Activated gamma-delta T cell treated with Interleukin-2 at 50 U/mL for 16 hours (primary cell): ENCODE measurements at regions not wholly inside any gene's neighbourhood (a gene's known extent, or its start where the extent isn't known, plus 50 kb on each side); places are given as distances from the start of the nearest gene placed in this dataset.
A peak's percentile ranks its signal among the peaks of the same experiment; 100 is the strongest.
"Not testable (repeated sequence)": the region's sequence is repeated elsewhere in the genome, so short reads cannot be mapped to it uniquely, and the experiment has no call there.

ENCODE experiments used
- DNase-seq: peaks from one replicate; pipeline ENCODE4 v3.0.0-alpha.2; 2020

DNA sequence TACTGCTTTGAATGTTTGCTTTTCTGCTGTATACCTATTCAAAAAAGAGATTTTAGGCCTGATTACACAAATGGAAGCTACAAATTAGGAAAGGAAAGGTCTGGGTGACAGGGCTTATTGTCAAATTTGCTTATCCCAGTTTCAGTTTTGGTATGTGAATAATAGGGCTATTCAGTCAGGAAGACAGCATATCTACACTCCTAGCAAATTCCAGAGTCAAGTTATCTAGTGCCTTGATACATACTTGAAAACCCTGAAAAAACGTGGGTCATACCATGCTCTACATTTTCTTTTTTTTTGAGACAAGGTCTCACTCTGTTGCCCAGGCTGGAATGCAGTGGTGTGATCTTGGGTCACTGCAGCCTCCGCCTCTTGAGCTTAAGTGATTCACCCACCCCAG is 59.2 kb upstream of the CCDC180 start:
- not testable (repeated sequence) for DNase-seq

DNA sequence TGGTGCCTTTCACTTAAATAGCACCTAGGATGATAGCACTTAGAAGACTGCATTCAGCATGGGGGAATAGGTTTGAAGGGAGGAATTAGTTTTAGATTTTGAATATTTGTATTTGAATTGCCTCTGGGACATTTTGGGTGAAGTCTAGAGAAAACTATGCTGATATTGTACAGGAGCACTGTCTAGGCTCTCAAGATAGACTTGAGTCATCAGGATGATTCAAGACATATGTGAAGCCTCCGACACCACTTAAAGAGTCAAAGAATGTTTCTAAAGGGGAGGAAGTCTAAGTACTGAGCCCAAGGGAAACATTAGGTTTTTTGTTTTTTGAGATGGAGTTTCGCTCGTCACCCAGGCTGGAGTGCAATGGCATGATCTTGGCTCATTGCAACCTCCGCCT is 63.9 kb upstream of the CCDC180 start:
- no peak for DNase-seq

DNA sequence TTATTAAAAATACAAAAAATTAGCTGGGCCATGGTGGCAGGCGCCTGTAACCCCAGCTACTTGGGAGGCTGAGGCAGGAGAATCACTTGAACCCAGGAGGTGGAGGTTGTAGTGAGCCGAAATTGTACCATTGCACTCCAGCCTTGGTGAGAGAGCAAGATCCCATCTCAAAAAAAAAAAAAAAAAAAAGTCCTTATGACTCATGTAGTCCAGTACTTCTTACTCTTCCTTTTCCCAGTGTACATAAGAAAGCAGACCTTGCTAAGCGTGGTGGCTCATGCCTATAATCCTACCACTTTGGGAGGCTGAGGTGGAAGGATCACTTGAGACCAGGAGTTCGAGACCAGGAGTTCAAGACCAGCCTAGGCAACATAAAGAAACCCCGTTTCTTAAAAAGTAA is 66.0 kb upstream of the CCDC180 start:
- not testable (repeated sequence) for DNase-seq

DNA sequence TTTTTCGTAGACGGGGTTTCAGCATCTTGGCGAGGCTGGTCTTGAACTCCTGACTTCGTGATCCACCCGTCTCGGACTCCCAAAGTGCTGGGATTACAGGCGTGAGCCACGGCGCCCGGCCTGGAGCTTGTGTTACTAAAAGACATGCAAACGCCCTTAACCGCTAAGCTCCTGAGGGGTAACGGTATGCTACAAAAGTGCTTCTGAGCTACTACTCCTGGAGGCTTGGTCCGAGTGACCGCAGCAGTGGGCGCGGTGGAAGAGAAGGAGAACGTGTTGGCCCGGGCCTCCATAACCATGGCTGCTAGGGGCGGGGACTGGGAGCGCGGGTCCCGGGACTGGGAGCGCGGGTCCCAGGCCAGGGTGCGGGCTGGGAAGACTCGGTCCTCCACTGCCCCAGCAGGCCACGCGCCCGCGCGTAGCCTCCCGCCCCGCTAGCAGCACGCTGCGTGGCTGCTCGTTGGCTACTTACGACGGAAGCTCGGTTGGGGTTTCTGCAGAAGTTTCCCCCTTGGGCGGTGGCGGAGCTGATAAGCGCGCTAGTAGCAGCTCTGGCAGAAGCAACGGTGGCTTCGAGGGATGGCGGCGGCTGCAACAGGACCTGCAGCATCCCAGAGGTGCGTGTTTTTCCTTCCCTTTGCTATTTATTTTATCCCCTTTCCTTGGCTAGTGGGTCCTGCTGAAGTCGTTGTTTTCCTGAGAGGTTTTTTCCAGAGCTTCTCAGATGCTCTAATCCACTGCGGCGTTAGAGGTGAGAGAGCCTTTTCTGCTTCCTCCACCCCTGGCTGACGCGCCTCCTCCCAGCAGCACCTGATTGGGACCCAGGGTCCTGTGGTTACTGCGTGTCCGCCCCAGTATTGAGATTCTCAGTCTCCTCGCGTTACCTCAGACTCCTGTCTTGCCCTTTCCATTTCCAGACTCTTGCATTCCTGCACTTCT is 69.2 kb upstream of the CCDC180 start:
- DNase-seq: peak; percentile 73

DNA sequence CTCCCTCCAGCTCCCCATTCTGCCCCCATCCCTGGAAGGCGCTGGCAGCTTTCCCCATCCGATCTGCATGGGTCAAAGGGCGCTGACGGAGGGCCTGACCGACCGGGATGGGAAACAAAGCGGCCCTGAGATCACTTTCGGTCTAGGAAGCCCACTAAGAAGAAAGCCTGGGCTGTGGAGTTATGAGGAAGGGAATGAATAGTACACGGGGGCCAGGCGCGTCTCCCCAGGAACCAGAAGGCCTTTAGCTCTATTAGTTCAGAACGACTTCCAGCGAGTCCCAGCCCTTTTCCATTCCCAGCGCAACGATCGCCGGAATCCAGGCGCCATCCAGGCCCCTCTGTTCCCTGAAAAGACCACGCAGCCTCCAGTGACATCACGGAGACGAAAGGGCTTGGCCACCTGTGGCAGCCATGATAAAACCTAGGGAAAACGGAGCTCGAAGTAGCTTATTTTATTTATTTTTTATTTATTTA is 70.1 kb upstream of the CCDC180 start:
- no peak for DNase-seq

DNA sequence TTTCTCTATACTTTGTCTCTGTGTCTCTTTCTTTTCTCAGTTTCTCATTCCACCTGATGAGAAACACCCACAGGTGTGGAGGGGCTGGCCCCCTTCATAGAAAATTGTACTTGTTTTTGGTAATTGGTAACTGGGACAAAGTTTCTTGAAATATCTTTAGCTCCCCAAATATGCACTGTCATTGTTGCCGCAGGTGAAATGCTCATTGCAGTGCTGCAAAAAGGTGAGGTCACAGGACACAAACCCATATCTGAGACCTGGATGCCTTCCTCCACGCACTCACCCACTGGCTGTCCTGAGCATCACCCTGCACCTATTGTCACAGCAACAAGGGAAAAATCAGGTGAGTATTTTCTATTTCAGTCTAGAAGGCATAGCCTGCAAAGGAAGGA is 74.5 kb upstream of the CCDC180 start:
- DNase-seq: not testable (repeated sequence)

DNA sequence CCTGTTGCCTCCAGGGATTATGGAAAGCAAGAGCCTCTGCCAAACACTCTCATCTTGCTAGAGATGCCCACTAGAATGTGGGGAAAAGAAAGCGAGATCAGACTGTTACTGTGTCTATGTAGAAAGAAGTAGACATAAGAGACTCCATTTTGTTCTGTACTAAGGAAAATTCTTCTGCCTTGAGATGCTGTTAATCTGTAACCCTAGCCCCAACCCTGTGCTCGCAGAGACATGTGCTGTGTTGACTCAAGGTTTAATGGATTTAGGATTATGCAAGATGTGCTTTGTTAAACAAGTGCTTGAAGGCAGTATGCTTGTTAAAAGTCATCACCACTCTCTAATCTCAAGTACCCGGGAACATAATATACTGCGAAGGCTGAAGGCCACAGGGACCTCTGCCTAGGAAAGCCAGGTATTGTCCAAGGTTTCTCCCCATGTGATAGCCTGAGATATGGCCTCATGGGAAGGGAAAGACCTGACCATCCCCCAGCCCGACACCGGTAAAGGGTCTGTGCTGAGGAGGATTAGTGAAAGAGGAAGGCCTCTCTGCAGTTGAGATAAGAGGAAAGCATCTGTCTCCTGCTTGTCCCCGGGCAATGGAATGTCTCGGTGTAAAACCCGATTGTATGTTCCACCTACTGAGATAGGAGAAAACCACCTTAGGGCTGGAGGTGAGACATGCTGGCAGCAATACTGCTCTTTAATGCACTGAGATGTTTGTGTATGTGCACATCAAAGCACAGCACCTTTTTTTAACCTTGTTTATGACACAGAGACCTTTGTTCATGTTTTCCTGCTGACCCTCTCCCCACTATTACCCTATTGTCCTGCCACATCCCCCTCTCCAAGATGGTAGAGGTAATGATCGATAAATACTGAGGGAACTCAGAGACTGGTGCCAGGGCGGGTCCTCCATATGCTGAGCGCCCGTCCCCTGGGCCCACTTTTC is 75.1 kb upstream of the CCDC180 start:
- not testable (repeated sequence) for DNase-seq

DNA sequence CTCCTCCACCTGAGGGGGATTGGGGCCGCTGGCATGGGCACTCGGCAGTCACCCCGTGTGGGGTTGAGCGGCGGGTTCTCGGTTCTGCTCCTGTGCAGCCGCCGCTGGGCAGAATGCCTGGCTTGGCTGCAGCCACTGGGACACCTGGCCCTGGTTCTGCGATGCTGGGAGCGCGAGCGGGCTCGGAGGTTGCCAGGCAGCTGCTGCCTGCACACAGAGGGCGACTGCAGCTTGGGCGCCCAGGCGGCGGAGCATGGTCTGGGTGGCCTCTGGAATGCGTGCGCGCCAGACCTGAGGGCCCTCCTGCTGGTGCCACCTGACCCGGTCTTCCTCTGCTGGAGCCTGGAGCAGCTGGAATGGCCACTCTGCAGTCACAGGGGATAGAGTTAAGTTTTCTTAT is 85.1 kb upstream of the CCDC180 start:
- DNase-seq: not testable (repeated sequence)

DNA sequence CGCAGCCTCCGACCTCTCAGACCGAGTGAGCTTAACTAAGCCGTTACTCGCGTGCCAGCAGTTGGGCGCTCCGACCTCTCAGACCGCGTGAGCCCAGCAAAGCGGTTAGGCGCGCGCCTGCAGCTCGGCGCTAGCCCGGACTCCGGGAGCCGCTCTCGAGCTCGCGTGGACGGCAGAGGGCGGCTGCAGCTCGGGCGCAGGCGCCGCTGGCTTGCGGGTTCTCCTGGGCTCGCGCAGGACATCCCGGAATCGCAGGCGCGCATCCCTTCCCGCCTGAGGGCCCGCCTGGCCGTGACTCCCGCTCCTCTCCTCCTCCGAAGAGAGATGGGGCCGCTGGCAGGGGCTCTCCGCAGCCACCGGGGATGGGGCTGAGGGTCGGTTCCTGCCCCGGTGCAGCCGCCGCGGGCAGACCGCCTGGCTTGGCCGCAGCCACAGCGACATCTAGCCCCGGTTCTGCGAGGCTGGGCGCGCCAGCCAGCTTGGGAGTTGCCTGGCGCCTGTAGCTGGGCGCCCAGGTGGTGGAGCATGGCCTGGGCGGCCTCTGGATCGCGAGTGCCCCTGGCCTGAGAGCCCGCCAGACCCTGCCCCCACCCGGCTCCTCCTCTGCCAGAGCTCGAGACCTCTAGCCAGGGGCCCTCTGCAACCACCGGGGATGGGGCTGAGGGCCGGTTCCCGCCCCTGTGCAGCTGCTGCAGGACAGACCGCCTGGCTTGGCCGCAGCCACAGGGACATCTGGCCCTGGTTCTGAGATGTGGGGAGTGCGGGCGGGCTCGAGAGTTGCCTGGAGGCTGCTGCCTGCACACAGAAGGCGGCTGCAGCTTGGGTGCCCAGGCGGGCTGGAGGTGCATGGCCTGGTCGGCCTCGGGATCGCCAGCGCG is 85.7 kb upstream of the CCDC180 start:
- DNase-seq: peak; percentile 54

DNA sequence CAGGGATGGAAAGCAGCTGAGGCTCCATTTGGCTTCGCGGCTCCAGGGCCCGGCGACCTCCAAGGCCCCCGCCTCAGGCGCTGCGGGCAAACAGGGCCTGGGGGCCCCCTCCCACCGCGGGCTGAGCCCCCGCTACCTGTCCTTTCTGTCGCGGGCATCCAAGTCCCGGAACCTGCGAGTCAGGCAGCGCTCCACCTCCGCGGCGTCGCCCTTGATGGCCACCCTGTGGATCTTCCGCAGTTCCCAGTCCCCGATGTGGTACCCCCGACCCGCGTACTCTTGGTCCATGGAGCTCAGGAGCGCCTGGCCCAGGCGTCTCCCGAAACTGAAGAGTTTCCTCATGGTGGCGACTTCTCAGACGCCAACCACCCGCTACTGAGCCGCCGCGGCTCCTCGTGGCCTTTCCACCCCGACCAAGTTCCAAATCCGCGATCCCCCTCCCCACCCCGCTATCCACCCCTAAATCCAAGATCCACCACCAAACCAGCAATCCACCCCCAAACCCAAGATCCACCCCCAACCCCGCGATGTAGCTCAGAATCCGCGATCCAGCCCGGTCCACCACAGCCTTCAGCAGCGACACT is 86.5 kb upstream of the CCDC180 start:
- no peak for DNase-seq

DNA sequence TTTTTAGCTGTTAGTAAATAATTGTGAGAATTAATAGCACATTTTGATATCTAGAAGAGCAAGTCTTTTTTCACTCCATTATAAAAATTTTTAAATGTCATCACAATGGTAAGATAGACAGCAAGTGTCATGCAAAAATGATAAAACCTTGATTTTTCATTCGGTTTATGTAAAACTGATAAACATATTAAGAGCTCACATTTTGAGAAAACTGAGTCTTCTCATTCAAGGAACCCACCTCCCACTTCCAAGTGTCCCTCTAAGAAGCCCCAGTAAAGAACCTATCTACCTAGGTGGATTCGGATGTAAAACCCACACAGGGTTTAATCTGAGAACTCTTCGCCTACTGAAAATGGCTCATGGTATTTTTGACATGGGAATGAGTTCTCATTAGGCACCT is 87.1 kb upstream of the CCDC180 start:
- DNase-seq: not testable (repeated sequence)

DNA sequence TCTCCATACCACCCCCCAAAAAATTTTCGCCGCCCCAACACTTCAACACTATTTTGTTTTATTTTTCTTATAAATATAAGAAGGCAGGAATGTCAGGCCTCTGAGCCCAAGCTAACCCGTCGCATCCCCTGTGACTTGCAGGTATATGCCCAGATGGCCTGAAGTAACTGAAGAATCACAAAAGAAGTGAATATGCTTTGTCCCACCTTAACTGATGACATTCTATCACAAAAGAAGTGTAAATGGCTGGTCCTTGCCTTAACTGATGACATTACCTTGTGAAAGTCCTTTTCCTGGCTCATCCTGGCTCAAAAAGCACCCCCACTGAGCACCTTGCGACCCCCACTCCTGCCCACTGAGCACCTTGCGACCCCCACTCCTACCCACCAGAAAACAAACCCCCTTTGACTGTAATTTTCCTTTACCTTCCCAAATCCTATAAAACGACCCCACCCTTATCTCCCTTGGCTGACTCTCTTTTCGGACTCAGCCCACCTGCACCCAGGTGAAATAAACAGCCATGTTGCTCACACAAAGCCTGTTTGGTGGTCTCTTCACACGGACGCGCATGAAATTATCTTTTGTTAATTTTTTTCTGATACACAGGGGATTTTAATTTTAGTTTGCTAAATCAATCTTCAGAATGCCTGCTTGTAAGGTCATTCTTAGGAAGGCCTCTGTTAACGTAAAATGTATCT is 87.9 kb upstream of the CCDC180 start:
- DNase-seq: not testable (repeated sequence)

DNA sequence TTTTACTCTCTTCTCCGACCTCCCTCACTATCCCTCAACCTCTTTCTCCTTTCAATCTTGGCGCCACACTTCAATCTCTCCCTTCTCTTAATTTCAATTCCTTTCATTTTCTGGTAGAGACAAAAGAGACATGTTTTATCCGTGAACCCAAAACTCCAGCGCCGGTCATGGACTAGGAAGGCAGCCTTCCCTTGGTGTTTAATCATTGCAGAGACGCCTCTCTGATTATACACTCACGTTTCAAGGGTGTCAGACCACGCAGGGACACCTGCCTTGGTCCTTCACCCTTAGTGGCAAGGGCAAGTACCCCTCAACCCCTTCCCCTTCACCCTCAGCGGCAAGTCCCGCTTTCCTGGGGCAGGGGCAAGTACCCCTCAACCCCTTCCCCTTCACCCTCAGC is 92.3 kb upstream of the CCDC180 start:
- DNase-seq: not testable (repeated sequence)

DNA sequence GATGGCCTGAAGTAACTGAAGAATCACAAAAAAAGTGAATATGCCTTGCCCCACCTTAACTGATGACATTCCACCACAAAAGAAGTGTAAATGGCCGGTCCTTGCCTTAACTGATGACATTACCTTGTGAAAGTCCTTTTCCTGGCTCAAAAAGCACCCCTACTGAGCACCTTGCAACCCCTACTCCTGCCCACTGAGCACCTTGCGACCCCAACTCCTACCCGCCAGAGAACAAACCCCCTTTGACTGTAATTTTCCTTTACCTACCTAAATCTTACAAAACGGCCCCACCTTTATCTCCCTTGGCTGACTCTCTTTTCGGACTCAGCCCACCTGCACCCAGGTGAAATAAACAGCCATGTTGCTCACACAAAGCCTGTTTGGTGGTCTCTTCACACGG is 92.9 kb upstream of the CCDC180 start:
- DNase-seq: not testable (repeated sequence)

DNA sequence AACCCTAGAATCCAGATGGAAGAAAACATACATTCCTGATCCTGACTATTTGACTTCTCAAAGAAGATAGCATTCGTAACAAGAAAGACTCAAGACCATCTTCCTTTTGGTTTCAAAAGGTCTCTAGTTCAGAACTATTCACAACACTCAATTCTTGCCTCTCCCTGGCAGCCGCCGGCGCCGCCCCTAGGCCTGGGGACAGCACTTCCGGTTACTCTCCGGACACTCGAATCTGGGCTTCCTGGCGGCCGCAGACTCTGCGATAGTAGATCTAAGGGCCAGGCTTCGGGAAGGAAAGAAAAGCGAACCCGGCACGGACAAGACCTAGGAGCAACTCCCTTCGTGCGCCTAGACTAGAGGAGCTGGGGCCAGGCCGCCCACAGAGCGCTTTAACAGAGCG is 107.8 kb upstream of the CCDC180 start:
- DNase-seq: not testable (repeated sequence)

DNA sequence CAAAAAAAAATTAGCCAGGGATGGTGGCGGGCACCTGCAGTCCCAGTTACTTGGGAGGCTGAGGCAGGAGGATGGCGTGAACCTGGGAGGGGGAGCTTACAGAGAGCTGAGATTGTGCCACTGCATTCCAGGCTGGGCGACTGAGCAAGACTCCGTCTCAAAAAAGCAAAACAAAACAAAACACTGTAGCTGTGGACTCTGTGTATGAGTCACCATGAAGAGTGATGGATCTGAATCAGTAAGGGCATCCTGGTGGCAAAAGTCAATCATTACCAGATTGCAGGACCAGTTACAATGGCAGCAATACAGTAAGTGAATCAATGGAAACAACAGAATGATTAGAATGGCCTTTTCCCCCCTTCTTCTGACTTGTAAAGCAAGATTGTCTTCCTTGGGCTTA is 113.7 kb upstream of the CCDC180 start:
- not testable (repeated sequence) for DNase-seq

DNA sequence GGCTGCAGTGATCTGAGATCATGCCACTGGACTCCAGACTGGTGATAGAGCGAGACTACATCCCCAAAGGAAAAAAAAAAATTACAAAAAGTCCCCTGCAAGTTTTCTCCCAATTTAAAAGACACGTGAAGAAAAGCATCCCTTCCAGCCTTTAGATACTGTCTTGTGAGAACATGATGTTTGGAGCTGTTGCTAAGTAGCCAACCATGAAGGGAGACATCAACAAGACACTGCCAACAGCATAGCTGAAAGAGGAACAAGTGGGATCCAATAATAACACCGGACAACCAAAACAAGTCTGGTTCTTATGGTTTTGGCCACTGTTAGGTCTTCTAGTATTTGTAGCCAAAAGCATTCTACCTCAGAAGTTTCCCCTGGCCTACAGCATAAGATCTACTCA is 118.9 kb upstream of the CCDC180 start:
- no peak for DNase-seq

DNA sequence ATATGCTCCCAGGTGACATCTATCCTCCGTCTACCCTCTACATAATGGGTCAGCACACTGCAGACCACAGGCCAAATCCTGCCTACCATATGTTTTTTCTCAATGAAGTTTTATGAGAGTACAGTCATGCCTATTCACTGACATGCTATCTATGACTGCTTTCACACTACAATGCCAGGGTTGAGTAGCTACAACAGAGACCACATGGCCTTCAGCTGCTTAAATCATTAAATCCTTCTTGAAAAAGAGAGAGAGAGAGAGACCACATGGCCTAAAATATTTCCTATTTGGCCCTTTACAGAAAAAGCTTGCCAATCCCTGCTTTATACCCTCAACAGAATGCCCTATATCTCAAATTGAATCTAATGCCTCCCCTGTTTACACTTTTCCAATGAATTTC is 119.8 kb upstream of the CCDC180 start:
- DNase-seq: not testable (repeated sequence)

DNA sequence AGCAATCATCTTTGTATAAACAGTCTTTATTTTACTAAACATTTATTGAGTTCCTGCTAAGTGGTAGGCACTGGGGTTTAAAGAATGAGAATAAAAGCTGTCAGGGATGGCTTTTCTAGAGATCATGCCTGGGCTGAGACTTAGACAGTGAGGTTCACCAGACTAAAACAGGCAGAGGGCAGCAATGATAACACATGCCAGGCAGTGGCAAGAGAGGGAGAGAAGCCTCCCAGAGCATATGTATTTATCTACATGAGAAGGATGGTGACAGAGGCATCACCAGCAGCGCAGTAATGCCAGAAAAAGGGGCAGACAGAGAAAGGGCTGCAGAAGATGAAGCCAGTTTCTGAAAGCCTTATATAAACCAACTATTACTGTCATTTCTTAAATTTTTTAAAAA is 121.0 kb upstream of the CCDC180 start:
- no peak for DNase-seq

DNA sequence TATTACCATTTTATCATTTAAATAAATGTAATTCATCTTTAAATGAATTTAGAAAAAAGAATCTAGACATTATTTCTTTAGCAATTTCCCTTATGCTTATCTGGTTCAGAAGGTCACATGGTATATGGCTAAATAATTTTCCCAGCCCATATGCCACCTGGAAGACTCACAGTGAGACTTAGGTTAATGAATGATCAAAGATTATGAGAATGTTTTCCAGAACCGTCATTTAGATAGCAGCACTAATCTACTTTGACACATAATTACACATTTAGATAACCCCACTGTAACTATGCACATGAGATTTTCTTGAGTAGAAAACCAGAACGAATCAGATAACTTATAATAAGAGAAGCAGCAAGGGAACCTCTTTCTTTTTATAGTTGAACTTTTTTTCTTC is 124.9 kb upstream of the CCDC180 start:
- not testable (repeated sequence) for DNase-seq

DNA sequence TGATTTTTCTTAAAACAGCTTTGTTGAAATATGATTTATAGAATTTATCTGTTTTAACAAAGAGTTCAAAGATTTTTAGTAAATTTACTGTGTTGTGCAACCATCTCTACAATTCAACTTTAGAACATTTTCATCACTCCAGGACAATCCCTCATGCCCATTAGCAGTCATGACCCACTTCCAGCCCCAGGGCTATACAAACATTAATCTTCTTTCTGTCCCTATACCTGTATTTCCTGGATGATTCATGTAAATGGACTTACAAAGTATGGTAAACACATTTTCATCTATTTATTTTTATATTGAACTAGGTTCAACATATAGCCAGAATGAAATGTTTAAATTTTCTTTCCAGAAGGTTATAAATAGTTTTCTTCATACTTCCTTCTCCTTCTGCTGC is 127.8 kb upstream of the CCDC180 start:
- no peak for DNase-seq
